ENCODE measurements at regions not wholly inside any gene's neighbourhood (a gene's known extent, or its start where the extent isn't known, plus 50 kb on each side); places are given as distances from the start of the nearest gene placed in this dataset.
"Not testable (repeated sequence)": the region's sequence is repeated elsewhere in the genome, so short reads cannot be mapped to it uniquely, and the experiment has no call there.

DNA sequence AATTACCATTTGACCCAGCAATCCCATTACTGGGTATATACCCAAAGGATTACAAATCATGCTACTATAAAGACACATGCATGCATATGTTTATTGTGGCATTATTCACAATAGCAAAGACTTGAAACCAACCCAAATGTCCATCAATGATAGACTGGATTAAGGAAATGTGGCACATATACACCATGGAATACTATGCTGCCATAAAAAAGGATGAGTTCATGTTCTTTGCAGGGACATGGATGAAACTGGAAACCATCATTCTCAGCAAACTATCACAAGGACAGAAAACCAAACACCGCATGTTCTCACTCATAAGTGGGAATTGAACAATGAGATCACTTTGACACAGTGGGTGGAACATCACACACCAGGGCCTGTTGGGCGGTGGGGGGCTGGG, 83.9 kb upstream of the MAP3K1 start:
- DNase-seq: not testable (repeated sequence)

DNA sequence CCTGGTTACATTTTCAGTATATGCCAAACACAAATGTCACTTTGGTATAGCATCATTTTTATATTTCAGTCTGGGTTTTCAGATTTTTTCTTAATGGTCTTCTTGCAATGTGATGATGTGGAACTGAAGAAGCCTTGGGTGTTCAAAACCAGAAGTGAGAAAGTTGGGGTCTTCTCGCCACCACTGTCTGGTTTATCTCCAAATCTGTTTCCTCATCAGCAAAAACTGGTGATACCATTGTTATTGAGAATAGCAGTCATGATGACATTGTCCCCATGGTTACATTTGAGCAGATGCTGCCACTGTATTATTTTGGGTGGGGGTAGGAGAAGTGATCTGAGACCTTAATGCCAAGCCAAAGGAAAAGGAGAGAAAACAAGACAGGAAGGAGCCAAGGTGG, 85.9 kb upstream of the MAP3K1 start:
- no peak for DNase-seq

DNA sequence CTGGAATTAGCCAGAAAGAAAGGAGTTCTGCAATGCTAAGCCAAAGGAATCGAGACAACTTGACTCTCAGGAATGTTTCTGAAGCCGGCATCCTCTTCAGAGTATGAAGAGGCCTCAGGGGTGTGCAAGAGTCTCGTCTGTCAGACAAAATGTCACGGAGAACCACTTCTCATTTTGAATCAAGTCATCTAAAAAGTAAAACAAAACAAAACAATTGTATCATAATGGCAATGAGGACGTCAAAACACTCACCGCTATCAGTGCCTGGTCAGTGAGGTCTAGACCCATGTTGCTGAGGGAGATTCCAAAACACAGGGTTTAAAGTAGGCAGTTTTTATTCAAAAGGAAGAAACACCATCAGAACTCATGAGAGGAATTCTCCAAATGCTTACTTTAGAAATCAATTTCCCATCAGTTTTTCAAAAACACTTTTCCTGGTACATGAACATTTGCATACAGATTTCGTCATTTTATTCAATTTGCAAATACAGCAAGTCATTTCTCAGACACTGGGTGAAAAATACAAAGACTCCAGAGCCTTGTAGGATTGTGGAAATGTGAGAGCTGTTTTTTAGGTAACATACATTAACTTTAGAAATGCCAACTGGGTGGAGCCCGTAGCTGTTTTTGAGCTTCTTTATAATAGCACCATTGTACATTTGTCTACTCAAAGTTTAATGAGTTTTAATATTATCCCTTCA, 89.5 kb upstream of the MAP3K1 start:
- no peak for DNase-seq

DNA sequence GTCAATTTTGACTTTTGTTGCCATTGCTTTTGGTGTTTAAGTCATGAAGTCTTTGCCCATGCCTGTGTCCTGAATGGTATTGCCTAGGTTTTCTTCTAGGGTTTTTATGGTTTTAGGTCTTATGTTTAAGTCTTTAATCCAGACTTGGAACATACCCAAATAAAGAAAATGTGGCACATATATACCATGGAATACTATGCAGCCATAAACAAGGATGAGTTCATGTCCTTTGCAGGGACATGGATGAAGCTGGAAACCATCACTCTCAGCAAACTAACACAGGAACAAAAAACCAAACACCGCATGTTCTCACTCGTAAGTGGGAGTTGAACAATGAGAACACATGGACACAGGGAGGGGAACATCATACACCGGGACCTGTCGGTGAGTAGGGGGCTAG, 90.5 kb upstream of the MAP3K1 start:
- not testable (repeated sequence) for DNase-seq

DNA sequence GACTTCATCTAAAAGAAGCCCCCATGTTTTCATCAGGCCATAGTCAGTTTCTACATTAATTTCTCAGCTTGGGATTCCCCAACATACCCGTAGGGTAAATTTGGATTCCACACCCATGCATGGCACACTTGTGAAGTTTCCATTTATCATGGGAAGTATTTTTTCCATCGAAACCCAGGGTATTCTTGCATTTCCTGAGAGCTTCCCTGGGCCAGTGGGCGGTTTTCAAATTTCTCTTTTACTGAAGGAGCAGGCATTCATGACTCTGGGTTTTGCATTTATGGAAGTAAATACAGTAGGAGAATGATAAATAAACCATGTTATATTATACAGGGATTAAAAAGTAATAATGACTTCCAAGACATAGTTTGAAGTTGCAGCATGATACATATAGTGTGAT, 93.0 kb upstream of the MAP3K1 start:
- DNase-seq: no peak

DNA sequence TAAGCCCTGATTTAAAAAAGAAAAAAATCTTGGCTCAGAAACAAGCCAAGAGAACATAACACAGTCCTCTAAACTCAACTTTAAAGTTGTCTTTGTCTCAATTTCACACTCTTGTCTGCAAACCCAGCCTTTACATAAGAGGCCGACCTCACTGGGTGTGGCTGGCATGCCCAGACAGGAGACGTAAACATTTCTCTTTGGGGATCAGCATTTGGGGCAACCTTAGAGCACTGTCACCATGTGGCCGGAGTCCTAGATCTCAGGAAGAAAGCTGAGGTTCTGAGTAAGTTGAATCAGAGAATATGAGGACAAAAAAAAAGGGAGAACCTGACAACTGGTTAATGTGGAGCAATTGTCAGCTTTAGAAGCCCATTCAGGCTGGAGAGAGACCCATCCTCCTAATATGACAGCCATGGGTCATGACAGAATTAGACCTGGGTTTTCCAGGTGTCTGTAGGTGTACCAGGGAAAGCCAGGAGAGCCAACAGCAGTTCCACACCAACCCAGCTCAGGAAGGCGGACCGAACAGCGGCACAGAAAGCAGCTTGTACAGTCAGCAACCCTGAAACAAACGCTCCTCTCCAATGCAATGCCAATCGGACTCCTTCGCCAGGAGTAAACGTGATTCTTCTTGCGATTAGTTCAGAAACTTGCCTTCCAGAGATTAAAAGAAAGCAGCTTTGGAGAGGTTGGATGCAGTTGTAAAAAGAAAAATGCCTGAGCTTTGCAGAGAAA, 97.9 kb upstream of the MAP3K1 start:
- no peak for DNase-seq

DNA sequence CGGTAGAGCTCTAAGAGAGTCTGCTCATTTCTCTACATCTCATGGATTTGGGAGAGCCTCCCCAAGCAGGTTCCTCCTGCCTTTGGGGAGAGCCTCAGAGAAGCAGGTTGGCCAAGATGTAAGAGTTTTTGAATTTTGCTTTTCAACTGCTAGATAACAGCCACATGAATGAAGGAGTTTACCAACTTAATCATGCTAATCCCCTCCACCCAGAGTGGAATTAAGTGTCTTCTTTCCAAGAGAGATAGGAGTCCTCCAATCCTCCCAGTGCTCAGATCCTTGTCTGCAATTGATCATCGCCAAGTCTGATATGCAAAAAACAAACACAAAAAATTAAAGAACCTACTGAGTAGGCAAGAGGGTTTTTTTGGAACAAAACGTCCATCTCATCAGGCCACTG, 99.4 kb upstream of the MAP3K1 start:
- no peak for DNase-seq

DNA sequence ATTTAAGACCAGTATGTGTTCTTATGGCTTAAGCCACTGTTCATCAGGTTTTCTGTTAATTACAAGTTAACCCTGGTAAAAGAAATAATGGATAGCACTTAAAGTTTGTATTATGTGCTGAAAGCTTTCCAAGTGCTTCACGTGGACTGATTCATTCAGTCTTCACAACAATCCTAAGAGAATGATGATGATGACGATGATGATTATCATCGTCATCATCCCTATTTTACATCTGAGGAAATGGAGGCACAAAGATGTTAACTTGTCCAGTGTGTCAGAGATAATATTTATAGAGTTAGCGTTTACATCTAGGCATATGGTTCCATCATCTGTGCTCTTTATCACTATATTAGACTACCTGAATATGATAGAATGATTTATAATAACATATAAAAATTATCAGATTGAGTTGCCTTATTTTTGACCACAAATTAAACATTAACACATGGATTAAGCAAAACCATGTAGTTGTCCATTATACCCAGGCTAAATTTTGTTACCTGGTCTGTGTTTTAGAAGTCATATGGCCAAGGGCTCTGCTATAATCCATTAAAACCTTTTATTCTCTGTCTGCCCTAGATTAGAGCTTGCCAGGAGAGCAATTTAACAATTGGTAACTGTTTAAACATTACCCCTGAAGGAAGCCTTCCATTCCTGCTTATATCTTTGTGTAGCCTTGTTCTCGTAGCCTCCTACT, 102.3 kb upstream of the MAP3K1 start:
- DNase-seq: no peak

DNA sequence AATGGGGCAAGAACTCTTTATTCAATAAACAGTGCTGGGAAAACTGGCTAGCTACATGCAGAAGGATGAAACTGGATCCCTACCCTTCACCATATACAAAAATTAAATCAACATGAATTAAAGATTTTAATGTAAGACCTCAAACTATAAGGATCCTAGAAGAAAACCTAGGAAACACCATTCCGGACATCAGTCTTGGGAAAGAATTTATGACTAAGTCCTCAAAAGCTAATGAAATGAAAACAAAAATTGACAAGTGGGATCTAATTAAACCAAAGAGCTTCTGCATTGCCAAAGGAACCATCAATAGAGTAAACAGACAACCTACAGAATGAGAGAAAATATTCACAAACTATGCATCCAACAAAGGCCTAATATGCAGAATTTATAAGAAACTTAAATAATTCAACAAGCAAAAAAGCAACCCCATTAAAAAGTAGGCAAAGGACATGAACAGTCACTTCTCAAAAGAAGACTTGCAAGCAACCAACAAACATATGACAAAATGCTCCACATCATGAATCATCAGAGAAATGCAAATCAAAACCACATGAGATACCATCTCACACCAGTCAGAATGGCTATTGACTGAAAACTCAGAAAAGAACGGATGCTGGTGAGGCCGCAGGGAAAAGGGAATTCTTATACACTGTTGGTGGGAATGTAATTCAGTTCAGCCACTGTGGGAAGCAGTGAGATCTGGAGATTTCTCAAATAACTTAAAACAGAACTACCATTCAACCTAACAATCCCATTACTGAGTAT, 104.3 kb upstream of the MAP3K1 start:
- DNase-seq: no peak

DNA sequence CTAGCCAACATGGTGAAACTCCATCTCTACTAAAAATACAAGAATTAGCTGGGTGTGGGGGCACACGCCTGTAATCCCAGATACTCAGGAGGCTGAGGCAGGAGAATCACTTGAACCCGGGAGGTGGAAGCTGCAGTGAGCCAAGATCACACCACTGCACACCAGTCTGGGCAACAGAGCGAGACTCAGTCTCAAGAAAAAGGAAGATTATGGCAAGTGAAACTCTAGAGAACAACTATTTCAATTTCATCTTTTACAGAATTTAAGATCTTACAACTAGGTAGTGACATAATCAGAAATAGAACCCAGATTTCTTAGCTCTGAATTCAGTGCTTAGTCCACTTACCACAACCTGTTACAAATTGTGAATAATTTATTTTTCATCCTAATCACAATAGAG, 108.8 kb upstream of the MAP3K1 start:
- no peak for DNase-seq

DNA sequence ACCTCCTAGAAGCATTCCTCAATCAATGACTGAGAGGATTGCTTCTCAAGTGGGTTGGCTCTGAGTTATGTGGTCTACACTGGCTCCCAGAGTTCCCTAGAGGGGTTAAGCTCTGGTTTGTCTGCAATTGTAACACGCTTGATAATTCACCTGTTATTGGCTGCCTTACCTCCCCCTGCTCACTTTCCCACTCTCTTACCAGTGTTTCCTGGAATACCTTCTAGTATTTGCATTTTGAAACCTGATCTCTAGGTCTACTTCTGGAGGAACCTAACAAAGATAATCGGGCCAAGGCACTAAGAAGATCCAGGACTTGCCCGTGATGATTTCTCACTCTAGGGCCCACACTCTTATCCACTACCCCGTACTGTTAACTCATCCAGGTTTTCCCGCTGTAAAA, 110.1 kb upstream of the MAP3K1 start:
- DNase-seq: no peak

DNA sequence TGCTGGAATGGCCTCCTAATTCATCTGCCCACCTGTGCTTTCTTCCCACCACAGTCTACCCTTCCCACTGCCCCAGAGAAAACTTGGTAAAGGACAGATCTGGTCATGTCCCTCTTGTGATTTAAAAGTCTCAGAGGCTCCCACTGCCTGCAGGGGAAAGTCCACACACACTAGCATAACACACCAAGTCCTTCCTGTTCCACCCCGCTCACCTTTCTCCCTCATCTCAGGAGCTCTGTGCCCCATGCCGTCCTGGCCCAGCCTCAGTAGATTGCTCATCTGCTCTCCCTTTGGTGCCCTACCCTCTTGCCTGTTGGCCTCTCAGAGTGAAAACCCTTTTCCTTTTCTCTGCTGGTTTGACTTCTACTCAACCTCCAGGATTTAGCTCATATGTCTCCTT, 111.4 kb upstream of the MAP3K1 start:
- no peak for DNase-seq

DNA sequence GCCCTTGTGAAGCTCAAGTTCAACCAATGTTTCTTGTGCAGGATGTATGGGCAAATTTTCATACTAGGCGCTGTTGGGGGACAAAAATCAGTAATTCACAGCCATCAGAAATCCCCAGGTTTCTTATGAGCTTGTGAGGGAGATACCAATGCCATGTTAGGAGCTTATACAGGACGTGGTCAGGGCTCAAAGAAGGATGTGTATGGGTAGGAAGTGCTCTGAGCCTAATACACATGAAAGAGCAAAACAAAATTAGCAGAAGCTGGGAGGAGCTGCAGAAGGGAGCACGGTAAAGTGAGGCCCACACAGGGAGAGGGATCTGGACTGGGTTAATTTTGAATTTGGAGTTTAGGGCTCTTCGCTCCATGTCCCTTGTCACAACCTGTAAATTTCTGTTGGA, 114.6 kb upstream of the MAP3K1 start:
- no peak for DNase-seq

DNA sequence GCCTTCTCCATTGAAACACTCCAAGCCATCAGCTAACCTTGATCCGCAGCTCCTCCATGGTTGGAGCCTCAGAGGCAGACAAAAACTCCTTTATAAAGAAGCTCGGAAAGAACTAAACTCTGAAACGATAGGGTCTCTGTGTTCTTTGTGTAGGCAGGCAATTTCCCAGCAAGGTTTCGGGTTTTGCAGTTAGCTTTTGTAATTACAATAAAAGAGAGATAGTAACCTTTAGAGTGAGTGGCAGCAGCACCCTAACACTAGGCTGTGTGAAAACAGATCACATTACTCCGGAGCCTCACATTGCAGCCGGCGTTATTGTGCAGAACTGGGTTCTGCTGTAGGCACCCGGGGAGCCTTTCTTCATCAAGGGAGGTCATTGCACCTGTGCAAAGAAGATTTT, 115.8 kb upstream of the MAP3K1 start:
- DNase-seq: no peak

DNA sequence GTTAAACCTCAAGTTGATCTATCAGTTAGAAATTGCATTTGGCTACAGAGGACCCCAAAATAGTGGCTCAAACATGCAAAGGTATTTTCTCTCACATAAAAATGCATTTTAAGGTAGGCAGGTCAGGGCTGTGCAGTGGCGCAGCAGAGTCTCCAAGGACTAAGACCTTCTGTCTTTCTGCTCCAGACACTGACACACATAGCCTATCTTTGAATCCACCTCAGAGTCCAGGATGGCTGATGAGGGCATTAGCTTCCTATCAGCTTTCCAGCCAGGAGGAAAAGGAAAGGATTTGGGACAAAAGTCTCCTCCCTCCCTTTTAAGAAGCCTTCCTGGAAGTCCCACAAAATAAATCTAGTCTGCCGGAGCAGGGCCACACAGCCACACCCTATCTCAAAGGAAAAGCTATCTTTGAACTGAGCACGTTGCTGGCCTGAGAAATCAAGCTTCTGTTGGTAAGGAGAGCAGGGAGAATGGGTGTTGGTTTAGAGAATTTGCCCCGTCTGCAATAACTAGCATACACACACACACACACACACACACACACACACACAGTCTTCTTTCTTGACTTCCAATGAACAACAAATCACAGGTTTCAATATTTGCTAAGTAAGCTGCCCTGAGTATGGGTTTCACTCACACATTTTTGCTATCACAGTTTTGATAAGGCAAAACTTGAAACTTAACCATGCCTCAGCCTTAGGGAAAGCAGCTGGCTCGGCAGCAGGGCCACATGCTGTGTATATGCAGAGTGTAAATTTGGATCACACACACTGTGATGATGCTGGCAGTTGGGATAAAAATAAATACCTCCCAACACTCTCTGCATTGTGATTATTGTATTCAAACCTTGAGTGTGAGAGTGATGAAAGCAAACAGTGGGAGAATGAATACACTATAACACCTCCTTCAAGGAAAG, 116.6 kb upstream of the MAP3K1 start:
- no peak for DNase-seq

DNA sequence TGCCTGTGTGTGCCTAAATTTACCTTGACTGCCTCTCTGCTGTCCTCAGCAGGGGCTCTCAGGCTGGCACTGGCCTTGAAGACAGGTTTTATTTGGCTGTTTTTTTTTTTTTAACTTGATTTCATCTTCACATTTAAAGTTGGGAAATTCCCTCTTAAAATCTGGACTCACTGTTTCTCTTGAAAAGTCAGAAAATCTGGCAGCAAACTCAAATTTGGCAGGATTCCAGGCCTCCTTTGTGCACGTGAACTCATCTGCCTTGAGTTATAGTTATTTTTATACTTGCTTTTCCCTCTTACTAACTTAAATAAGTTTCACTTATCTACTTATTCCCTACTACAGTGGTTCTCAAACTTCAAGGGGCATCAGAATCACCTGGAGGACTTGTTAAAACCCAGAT, 118.4 kb upstream of the MAP3K1 start:
- no peak for DNase-seq

DNA sequence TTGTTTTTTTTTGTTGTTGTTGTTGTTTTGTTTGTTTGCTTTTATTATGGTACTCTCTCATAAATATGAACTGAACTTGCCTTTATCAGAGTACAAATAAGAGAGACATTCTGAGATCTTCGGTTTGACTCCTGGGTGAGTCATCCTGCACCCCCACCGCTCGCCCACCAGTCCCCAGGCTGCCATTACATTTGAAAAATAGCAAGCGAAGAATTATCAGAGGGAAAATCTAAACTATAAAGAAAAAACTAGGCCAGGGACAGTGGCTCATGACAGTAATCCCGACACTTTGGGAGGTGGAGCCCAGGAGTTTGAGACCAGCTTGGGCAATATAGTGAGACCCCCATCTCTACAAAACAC, 122.1 kb upstream of the MAP3K1 start:
- DNase-seq: no peak

DNA sequence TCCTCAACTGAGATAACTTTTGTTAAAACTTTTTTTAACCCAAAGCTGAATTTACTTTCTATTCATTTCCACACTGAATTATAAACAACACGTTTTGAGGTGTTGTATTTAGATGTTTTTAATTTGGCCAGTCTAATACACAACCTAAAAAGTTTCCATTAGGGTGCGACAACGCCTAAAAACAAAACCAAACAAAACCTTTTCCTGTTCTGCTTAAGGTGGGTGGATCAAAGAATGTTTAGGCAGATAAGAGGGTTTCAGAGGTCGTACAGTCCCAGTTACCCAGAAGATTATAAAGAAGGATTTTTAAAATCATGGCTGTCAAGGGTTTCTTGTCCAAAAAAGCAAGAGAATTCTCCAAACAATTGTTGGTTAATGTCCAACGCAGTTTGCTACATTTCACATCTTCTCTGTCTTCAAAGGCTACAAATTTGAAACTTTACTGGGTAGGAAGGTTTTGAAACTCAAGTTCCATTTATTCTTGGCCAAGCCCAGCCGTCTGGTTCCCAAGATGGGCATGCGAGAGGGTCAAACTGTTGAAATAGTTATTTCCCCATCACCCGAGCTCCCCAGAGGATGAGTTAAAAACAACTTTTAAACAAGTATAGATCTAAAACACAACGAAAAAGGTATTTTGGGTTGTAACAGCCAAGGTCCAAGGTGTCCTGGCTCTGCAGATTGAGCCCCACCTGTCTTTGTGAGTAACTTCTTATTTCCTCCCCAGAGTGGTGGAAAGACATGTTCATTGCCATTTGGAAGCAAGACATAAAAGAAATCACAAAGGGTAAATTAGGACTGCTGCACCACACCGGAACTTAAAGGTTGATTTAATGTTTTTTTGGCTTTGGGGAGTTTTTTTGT, 122.8 kb upstream of the MAP3K1 start:
- DNase-seq: no peak

DNA sequence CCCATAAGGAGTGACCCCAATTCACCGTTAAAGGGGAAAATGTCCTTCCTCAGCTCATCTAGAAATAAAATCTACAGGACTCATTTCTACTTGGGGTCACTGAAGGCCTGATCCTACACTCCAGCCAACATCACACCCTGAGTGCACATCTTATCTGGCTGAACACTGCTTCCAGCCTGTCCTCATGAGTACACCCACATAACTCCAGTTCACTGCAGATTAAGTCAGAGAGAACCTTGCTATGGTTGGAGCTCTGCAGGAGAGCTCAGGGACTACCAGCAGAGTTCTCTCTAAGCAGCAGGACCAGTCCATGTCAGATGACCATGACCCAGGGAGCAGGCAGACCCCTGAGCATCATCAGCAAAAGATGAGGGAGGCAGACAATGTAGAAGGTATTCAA, 126.9 kb upstream of the MAP3K1 start:
- DNase-seq: no peak

DNA sequence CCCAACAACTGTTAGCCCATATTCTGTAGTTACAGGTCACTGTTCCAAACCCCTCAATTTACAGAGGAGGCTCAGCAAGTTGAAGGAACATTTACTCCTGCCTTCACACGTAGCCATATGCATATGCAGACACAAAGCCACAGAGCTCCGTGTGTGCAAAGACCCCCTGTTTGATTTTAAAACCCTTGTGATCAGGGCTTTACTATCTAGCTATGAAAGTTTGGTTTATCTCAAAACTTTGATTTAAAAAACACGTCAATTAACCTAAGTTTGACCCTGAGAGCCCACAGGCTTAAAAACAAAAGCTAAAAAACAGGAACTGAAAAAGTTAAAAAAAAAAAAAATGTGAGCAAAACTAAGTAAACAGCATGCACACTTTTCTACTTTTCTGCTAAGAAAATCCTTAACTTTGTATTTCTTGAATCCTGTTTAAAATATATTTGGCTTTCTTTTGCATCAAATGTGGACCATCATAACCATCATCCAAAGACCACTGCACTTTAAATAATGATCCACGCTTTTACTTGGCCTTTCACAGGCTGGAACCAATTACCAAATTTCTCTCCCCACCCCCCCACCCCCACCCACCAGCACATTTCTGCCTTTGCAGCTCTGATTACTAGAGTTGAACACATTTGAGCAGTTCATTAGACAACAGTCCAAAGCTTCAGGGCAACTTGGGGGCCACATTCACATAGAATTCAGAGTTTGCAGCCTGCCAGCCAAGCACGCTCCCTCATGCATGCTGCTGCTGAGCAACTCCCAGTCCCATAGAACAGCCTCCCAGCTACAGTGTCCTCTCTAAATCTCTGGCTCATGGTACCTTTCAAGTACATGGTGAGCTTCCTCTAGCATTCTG, 128.8 kb upstream of the MAP3K1 start:
- DNase-seq: no peak
